Sciatic nerve (tissue), 2 donors: ENCODE measurements at regions not wholly inside any gene's neighbourhood (a gene's known extent, or its start where the extent isn't known, plus 50 kb on each side); places are given as distances from the start of the nearest gene placed in this dataset.
"Not testable (repeated sequence)": the region's sequence is repeated elsewhere in the genome, so short reads cannot be mapped to it uniquely, and the experiment has no call there.

Experiments
- ATAC-seq: fragments of 200-7000 bp; cut with Tn5 transposase; one replicate; pipeline ENCODE4 v1.9.1; 2020; ENCODE audit warnings: mild to moderate bottlenecking, moderate library complexity
- DNase-seq: peaks from one replicate; pipeline ENCODE4 v3.0.0-alpha.2; 2020; ENCODE audit warnings: low spot score
- intact Hi-C: fragments of 100-400 bp; cut with DNase I; formaldehyde crosslinking; loops from one replicate; pipeline ENCODE4 v1.14.2; 2022
- donor health status: DM: no; HTN: no; CAD: no.
- donor health status: DM: no; HTN: no; CAD: no.

DNA sequence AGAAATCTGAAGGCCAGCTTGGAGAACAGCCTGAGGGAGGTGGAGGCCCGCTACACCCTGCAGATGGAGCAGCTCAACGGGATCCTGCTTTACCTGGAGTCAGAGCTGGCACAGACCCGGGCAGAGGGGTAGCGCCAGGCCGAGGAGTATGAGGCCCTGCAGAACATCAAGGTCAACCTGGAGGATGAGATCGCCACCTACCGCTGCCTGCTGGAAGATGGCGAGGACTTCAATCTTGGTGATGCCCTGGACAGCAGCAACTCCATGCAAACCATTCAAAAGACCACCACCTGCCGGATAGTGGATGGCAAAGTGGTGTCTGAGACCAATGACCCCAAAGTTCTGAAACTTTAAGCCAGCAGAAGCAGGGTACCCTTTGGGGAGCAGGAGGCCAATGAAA, 318.4 kb downstream of the ZFHX3 start:
- intact Hi-C loops, ATAC-seq, DNase-seq: not testable (repeated sequence)

DNA sequence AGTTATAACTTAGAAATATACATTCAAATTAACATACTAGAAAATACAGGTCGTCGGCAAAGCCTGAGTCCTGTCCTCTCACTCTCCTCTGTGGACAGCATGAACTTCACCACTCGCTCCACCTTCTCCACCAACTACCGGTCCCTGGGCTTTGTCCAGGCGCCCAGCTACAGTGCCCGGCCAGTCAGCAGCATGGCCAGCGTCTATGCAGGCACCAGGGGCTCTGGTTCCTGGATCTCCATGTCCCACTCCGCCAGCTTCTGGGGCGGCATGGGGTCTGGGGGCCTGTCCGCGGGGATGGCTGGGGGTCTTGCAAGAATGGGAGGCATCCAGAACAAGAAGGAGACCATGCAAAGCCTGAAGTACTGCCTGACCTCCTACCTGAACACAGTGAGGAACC, 319.4 kb downstream of the ZFHX3 start:
- ATAC-seq, result no peak
- DNase-seq, result no peak
- intact Hi-C loops, result no loop called here

DNA sequence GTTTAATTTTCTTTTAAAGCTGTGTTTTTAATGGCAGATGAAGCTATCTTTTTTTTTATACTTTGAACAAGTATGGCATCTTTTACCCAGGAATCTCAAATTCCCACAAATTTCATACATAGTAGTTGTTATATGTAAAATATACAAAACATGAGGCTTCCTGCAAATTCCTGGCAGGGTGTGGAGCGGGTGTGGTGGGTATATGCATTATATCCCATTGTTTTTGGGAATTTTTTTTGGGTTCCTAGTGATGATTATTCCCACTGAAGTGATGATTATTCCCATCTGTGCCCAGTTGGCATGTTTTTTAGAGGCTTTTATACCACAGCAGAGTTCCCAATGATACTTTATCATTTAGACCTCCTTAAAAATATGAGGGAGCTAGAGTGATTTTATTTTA, 320.4 kb downstream of the ZFHX3 start:
- intact Hi-C loops, result no loop called here
- ATAC-seq (no peak), DNase-seq (no peak)

DNA sequence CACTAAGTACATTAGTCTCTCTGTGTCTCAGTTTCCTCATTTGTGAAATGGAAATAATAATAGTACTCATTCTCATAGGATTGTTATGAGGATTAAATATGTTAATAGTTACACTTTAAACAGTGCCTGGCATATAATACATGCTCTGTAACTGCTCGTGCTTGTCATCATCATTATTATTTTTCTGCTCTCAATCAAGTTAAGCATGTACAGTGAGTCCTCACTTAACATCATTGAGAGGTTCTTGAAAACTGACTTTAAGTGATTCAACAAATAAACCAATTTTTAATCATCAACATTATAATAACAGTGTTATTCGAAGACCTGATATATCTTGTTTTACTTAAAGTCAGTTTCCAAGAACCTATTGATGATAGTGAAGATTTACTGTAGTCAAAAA, 322.3 kb downstream of the ZFHX3 start:
- intact Hi-C loops, result no loop called here
- ATAC-seq (no peak), DNase-seq (no peak)

DNA sequence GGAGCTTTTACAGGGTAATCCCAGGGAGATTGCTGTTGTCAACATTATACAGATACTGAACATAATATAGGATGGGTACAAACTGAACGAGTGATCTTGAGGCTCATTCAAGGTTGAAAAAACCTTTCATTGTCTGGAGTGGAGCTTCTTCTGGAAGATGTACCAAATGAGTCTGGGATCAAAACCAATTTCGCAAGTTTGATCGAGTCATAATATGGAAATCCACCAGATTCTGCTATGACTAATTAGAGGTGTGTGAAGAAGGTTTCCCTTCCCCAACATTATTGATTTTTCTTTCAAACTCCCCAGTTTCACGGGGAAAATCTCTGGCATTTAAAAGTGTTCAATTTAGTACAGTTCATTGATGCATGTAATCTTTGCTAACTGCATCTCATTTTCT, 324.1 kb downstream of the ZFHX3 start:
- intact Hi-C loops, result no loop called here
- no peak for ATAC-seq
- DNase-seq, result no peak

DNA sequence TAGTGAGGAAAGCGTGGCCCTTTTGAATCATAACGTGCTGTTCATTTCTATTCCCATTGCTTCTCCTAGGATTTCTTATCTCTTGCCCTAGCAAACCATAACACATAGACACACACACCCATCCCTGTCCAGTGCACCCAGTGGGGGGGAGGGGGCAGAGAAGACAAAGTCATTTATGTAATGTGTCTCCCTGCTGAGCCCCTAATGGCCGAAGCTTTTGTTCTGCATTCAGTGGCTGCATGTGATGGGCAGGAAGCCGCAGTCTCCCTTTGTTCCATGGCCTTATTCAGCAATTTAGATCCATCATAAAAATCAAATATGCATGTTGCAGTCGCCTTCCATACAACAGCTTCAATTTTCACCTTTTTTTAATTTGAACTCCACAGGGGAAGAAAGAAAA, 325.4 kb downstream of the ZFHX3 start:
- intact Hi-C loops, result no loop called here
- ATAC-seq, result no peak
- DNase-seq, result no peak

DNA sequence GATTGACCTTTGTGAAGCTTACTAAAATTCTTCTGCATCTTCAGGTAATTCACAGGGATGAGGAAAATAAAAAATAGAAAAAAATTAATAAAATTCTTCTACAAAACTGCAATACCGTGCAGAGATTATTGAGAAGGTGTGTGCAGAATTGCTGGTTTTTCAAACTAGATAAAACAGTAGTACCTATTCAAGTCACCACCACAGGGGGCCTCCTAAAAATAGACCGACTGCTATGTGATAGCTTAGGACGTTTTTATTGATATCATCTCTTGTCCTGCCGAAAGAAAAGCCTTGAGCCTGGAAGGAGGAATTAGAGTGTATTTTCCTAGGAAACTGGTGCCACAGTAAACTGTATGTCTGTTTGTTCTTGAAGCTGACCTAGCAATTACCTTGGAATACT, 325.9 kb downstream of the ZFHX3 start:
- DNase-seq, result no peak
- intact Hi-C loops, result no loop called here
- ATAC-seq, result no peak

DNA sequence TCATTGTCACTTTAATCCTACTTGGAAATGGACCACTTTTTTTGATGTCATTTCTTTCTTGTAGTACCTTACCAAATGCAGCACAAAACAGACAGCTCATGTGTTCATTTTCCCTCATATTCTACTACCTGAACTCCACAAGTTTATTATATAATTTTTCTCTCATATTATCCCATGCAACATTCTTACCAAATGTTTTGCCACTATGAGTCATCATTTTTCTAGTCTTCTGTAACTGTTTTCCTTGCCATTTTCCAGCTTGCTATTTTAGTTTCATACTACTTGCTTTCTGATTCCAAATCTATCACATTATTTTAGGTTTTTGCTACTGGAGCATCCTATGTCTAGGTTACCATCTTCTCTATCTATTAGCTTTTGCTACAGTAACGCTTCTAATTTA, 332.7 kb downstream of the ZFHX3 start:
- intact Hi-C loops, result no loop called here
- DNase-seq (no peak), ATAC-seq (no peak)

DNA sequence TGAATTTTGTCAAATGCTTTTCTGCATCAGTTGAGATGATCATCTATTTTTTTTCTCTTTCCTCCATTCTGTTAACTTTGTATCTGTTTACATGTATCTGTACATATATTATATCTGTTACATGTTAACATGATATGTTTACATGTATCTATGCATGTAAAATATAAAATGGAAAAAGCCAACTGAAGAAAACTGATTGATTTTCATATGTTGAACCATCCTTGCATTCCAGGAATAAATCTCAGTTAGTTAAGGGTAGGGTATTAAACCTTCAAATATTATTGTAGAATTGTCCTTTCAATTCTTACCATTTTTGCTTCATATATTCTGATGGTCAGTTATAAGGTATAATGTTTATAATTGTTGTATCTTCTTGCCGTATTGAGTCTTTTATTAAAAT, 336.1 kb downstream of the ZFHX3 start:
- intact Hi-C loops, result no loop called here
- ATAC-seq, result no peak

DNA sequence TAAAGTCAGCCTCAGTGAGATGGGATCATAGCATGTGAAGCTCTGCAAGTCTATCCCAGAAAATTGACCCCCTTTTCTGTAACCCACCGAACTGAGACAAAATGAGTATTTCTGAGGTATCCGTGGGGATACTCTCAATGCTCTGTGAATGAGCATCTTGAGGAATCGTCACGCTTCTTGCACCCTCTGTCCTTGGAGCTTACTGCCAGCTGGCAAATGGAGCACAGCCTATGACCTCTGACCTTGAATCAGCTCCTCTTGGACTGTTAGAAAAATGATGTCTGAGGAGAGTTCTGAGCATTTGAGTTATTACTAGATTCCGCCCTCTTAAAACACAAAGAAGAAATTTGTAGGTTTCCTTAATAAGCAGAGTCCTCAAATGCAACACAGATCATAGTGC, 342.1 kb downstream of the ZFHX3 start:
- DNase-seq (no peak), ATAC-seq (no peak)
- intact Hi-C loops, result no loop called here

More for the DNA sequence above, 336.1 kb downstream of the ZFHX3 start:
- DNase-seq, result no peak

DNA sequence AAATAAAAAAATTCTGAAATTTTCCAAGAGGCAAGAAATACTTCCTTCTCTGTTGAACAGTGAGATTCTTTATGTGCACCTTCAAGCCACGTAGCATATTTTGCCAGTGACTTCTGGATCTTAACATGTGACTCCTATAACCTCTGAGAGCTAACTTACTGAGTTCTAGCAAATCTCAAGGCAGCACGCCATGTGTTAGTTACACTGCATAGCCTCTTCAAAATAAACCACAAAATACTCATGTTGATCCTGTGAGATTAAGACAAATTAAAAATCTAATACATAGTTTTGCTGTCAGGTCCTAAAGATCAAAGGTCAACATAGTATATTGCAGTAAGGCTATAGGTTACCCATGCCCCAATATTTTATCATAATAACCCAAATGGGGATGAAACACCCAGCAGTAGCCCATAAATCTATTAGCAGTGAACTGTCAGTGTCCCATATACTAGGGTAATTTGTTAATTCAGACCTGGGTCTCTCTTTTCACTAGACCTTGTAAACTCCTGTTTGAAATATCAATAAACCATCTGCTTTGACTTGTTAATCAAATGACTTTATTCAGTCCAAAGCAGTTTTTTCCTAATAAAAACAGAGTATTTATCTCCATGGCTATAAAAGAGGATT, 343.1 kb downstream of the ZFHX3 start:
- DNase-seq, result no peak
- intact Hi-C loops, result no loop called here
- ATAC-seq, result no peak

DNA sequence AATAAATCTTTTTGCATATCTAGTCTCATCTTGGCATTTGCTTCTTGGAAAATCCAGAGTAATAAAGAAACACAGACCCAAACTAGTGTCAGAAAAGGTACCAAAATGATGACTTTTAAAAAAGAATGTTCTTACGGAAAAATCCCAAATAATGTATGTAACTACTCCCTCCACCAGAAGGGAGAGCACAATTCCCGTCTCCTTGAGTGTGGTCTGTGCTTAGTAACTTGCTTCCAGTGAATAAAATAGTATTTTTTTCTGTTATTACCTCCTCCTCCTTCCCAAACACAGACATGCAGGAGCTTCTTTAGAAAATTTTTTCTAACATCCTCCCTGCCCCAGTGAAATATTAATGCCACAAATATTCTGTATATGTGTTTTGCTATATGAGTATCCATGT, 358.1 kb downstream of the ZFHX3 start:
- DNase-seq (no peak), ATAC-seq (no peak)
- intact Hi-C loops, result no loop called here

DNA sequence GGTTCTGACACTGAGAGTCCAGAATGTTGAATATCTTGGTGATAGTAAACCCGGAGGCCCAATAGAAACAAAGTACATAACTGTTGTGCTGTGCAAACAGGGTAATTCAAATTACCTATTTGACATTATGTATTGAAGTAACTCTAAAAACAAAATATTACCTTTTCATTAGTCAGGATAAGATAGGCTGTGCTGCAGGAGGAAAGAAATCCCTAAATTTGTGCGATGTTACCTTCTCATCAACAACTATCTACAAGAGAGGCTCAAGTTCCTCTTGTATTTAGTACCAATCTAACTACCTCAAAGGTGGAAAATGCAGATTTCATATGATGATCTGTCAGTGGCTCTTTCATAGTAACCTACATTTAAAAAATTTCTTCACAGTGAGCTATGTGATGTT, 367.2 kb downstream of the ZFHX3 start:
- ATAC-seq, result no peak

DNA sequence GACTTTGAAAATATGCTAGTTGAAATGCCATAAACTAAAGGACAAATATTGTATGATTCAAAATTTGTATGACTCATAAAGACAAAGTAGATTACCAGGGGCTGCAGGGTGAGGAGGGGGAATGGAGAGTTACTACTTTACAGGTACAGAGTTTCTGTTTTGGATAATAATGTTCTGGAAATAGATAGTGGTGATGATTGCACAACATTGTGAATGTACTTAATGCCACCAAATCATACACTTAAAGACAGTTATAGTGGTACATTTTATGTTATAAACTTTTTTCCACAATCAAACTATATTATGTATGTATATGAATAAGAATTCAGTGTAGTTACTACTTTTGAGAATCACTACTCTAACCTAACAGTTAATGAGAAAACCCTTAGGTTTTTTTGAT, 368.1 kb downstream of the ZFHX3 start:
- no peak for ATAC-seq
- no peak for DNase-seq
- intact Hi-C loops, result no loop called here

More for the DNA sequence above, 367.2 kb downstream of the ZFHX3 start:
- DNase-seq, result no peak
- intact Hi-C loops, result no loop called here

DNA sequence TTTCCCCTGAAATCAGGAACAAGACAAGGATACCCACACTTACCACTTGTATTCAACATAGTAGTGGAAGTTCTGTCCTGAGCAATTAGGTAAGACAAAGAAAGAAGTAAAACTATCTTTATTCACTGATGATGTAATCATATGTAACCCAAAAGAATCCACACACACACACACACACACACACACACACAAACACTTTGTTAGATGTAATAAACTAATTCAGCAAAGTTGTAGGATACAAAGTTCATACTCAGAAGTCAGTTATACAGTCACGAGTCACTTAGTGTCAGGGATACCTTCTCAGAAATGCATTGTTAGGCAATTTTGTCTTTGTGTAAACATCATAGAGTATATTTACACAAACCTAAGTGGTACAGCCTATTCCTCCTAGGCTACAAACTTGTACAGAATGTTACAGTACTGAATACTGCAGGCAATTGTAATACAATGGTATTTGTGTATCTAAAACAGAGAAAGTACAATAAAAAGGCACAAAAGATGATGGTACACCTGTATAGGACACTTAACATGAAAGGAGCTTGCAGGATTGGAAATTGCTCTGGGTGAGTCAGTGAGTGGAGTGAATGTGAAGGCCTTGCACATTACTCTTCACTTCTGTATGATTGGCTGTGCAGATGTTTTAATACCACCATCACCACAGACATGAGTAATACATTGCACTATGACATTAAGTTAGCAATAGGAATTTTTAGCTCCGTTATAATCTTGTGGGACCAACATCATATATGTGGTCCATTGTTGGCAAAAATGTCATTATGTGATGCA, 370.1 kb downstream of the ZFHX3 start:
- intact Hi-C loops, result no loop called here
- no peak for DNase-seq
- ATAC-seq, result no peak

DNA sequence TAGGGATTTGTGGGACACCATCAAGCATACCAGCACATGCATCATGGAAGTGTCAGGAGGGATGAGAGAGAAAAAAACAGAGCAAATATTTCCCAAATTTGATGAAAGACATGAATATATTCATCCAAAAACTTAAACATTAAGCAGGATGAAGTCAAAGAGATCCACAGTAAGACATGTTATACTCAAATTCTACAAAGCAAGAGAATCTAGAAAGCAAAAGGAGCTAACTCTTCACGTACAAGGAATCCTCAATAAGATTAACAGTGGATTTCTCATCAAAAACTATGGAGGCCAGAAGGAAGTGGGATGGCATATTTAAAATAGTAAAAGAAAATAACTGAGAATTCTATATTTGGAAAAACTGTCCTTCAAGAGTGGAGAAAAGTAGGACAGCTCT, 374.8 kb downstream of the ZFHX3 start:
- no peak for ATAC-seq
- no peak for DNase-seq
- intact Hi-C loops, result no loop called here

DNA sequence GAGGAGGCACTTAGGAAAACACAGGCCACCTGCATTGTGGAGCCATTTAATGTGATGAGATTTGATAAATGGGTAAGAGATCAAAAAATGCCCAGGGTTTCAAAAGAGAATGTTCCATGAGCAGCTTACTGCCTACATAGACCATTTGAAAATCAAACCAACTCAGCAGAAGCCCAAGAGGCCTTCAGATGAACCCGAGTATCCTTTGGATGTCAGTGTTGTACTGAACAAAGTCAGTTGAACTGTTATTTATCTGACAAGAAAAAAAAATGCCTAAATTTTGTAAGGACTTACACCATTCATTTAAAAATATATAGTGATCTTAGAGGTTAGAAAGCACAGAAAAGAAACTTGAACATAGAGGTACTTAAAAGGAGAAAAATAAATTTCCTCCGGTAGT, 381.7 kb downstream of the ZFHX3 start:
- intact Hi-C loops, result no loop called here
- no peak for DNase-seq
- ATAC-seq, result no peak

DNA sequence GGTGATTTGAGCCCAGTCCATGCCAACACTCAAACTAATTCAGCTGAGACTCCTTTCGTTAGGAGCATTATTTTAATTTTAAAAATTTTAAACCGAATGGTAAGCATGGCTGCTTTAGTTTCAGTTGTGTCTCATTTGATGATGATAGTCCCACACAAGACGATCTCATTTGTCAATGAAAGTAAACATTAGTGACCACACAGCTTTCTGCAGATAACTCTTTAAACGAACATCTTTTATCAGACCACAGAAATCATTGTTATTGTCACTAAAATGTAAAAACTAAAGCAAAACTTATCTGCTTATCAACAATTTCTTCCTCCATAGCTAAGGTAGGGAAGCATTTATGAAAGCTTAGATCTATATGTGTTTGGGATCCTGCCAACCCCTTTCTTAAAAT, 382.2 kb downstream of the ZFHX3 start:
- no peak for ATAC-seq
- intact Hi-C loops, result no loop called here
- DNase-seq, result no peak

DNA sequence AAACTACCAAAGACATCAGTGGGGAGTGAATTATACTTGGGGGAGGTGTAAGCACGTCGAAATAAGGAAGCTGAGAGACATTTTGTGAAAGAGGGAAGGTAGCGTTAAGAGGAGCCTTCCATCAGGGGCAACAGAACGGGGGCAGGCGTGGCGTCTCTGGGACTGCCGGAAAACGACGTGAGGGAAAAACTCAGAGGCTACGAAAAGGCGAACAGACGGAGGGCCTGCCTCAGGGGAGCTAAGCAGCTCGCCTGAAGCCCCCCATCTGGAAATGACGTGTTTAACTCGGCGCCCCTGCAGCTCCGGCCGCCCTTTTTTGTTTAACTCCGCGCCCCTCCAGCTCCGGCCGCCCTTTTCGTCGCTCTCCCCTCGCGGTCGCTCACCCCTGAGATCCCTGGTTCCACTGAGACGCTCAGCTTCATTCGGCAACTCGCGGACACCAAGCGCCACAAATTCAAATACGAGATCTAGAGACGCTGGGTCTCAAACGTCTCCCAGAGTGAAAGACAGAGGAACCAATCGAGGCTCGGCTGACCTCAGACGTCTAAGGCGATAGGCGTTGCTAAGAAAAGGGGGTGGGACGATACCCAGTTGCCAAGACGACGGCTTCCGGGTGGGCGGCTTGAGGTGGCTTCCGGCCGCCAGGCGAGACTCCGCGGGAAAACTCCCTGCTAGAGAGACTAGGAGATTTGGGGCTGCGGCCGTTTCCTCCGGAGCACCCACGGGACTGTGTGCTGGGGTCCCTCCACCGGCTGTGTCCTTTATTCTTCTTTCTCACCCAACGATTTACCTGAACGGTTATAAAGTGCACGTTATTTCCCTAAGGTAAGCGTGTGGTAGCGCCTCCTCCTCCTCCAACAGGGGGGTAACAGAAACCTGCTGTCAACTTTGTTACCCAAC, 383.2 kb downstream of the ZFHX3 start:
- intact Hi-C loops, result no loop called here
- peak; percentile 100 for ATAC-seq

DNA sequence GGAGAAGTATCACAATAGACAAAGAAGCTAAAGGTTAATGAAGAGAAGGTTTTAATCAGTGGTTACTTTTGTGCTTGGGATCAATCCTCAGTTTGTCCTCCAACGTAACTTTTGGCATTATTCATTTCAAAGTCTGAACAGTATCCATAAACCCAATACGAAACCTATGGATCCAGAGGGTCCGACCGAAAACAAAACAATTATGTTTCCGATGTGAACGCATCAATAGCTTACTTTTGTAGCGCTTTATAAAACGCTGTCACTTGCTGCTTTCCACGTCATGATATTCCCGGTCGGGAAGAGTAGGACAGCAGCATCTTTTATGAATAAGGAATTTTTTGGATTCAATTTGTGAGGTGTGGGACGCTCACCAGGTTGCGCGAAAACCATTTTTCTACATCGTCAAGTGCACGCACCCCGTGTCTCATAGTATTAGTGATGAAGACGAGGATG, 383.8 kb downstream of the ZFHX3 start:
- DNase-seq (no peak), ATAC-seq (no peak)
- intact Hi-C loops, result no loop called here

More for the DNA sequence above, 383.2 kb downstream of the ZFHX3 start:
- DNase-seq, result peak; percentile 98
